Stomach (tissue), 4 donors: ENCODE measurements at regions not wholly inside any gene's neighbourhood (a gene's known extent, or its start where the extent isn't known, plus 50 kb on each side); places are given as distances from the start of the nearest gene placed in this dataset.

Experiments used
- EP300 ChIP-seq: sonication (generic); formaldehyde crosslinking; IDR thresholded peaks from one replicate; pipeline ENCODE4 v1.6.1; 2017; ENCODE audit warnings: antibody characterized with exemption
- POLR2A ChIP-seq, 4 donors: fragments of 450-650 bp; IDR thresholded peaks; one replicate each; pipeline ENCODE4 v1.6.1; 2016; ENCODE audit warnings: antibody characterized with exemption in 4 of 4, control low read depth in 2 of 4, mild to moderate bottlenecking in 1 of 4, moderate library complexity in 1 of 4
- TF ChIP-seq, protein P1 (sequence below), 7 experiments: fragments of 450-650 bp in 4 of 7; fragments of 200-600 bp in 3 of 7; sonication (generic) in 3 of 7; IDR thresholded peaks; one replicate each; pipeline ENCODE4 v1.5.1; 2016 to 2019; ENCODE audit warnings: antibody characterized with exemption in 7 of 7, control low read depth in 2 of 7, mild to moderate bottlenecking in 1 of 7

DNA sequence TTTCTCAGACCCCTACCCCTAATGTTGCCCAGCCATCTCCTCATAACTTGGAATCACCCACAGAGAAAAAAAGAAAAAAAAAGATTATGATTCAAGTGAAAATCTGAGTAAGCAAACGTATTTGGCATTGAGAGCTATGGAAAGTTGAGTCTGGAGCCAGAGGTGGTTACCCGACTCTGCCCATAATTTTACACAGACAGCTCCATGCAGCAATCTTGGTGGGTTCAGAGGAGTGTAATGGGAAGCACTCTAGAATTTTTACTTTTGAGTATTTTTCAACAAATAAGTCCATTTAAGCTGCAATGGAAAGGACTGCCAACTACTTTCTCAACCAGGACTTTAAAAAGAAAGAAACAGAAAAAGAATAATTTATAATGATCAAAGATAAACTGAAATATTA, 62.7 kb downstream of the ZC3H11B start:
- TF ChIP-seq, protein P1, sequence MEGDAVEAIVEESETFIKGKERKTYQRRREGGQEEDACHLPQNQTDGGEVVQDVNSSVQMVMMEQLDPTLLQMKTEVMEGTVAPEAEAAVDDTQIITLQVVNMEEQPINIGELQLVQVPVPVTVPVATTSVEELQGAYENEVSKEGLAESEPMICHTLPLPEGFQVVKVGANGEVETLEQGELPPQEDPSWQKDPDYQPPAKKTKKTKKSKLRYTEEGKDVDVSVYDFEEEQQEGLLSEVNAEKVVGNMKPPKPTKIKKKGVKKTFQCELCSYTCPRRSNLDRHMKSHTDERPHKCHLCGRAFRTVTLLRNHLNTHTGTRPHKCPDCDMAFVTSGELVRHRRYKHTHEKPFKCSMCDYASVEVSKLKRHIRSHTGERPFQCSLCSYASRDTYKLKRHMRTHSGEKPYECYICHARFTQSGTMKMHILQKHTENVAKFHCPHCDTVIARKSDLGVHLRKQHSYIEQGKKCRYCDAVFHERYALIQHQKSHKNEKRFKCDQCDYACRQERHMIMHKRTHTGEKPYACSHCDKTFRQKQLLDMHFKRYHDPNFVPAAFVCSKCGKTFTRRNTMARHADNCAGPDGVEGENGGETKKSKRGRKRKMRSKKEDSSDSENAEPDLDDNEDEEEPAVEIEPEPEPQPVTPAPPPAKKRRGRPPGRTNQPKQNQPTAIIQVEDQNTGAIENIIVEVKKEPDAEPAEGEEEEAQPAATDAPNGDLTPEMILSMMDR (IDR thresholded peaks at IDR 0.05) = no peak
- TF ChIP-seq POLR2A (IDR thresholded peaks at IDR 0.05) (no peak), EP300 (no peak)
